ENCODE measurements at regions not wholly inside any gene's neighbourhood (a gene's known extent, or its start where the extent isn't known, plus 50 kb on each side); places are given as distances from the start of the nearest gene placed in this dataset.

DNA sequence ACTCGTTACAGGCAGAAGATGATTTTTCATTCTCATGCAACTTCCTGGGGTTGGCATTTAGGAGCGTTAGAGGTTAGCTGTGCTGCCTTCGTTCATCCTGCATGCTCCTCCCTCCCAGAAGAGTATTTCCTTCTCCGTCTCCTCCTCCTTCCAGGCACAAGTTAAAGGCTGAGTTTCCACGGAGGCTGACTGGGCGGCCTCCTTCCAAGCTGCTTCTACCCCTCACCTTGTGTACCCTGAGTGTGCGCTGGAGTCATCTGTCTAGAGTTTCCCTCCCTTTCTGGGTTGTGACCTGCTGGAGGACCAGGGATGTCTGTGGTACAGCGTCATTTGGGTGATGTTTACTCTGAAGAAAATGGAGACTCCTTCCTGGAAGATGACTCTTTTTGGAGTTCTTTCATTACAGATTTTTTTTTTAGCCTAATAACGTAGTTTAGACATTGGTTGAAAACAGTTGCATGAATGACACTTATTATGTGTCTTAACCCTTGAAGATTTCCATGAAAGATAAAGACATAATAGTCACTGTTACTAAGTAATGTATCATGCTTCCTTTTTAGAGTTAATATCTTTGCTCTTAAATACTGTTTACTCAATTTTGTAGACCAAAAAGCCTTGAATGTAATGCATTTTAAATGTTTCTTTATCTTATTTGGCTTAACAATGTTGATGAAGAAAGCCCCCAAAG is 146.9 kb downstream of the TENT4A start (continued):
- TF ChIP-seq, protein P1, sequence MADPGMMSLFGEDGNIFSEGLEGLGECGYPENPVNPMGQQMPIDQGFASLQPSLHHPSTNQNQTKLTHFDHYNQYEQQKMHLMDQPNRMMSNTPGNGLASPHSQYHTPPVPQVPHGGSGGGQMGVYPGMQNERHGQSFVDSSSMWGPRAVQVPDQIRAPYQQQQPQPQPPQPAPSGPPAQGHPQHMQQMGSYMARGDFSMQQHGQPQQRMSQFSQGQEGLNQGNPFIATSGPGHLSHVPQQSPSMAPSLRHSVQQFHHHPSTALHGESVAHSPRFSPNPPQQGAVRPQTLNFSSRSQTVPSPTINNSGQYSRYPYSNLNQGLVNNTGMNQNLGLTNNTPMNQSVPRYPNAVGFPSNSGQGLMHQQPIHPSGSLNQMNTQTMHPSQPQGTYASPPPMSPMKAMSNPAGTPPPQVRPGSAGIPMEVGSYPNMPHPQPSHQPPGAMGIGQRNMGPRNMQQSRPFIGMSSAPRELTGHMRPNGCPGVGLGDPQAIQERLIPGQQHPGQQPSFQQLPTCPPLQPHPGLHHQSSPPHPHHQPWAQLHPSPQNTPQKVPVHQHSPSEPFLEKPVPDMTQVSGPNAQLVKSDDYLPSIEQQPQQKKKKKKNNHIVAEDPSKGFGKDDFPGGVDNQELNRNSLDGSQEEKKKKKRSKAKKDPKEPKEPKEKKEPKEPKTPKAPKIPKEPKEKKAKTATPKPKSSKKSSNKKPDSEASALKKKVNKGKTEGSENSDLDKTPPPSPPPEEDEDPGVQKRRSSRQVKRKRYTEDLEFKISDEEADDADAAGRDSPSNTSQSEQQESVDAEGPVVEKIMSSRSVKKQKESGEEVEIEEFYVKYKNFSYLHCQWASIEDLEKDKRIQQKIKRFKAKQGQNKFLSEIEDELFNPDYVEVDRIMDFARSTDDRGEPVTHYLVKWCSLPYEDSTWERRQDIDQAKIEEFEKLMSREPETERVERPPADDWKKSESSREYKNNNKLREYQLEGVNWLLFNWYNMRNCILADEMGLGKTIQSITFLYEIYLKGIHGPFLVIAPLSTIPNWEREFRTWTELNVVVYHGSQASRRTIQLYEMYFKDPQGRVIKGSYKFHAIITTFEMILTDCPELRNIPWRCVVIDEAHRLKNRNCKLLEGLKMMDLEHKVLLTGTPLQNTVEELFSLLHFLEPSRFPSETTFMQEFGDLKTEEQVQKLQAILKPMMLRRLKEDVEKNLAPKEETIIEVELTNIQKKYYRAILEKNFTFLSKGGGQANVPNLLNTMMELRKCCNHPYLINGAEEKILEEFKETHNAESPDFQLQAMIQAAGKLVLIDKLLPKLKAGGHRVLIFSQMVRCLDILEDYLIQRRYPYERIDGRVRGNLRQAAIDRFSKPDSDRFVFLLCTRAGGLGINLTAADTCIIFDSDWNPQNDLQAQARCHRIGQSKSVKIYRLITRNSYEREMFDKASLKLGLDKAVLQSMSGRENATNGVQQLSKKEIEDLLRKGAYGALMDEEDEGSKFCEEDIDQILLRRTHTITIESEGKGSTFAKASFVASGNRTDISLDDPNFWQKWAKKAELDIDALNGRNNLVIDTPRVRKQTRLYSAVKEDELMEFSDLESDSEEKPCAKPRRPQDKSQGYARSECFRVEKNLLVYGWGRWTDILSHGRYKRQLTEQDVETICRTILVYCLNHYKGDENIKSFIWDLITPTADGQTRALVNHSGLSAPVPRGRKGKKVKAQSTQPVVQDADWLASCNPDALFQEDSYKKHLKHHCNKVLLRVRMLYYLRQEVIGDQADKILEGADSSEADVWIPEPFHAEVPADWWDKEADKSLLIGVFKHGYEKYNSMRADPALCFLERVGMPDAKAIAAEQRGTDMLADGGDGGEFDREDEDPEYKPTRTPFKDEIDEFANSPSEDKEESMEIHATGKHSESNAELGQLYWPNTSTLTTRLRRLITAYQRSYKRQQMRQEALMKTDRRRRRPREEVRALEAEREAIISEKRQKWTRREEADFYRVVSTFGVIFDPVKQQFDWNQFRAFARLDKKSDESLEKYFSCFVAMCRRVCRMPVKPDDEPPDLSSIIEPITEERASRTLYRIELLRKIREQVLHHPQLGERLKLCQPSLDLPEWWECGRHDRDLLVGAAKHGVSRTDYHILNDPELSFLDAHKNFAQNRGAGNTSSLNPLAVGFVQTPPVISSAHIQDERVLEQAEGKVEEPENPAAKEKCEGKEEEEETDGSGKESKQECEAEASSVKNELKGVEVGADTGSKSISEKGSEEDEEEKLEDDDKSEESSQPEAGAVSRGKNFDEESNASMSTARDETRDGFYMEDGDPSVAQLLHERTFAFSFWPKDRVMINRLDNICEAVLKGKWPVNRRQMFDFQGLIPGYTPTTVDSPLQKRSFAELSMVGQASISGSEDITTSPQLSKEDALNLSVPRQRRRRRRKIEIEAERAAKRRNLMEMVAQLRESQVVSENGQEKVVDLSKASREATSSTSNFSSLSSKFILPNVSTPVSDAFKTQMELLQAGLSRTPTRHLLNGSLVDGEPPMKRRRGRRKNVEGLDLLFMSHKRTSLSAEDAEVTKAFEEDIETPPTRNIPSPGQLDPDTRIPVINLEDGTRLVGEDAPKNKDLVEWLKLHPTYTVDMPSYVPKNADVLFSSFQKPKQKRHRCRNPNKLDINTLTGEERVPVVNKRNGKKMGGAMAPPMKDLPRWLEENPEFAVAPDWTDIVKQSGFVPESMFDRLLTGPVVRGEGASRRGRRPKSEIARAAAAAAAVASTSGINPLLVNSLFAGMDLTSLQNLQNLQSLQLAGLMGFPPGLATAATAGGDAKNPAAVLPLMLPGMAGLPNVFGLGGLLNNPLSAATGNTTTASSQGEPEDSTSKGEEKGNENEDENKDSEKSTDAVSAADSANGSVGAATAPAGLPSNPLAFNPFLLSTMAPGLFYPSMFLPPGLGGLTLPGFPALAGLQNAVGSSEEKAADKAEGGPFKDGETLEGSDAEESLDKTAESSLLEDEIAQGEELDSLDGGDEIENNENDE (IDR thresholded peaks at IDR 0.05; ENCODE audit: insufficient replicate concordance, low read length), result no peak
- TF ChIP-seq HDAC6 (IDR thresholded peaks at IDR 0.05; ENCODE audit: low read depth, low read length) (no peak), SIRT6 (IDR thresholded peaks at IDR 0.05; ENCODE audit: low read length) (no peak), TCF12 (IDR thresholded peaks at IDR 0.05; ENCODE audit: low read depth, low read length) (no peak), CBX5 (IDR thresholded peaks at IDR 0.05; ENCODE audit: low read depth, low read length) (no peak), KDM4A (IDR thresholded peaks at IDR 0.05; ENCODE audit: low read depth, low read length, severe bottlenecking) (no peak), JUND (IDR thresholded peaks at IDR 0.05; ENCODE audit: low read length) (no peak), SUZ12 (IDR thresholded peaks at IDR 0.05; ENCODE audit: low read length) (no peak), EGR1 (IDR thresholded peaks at IDR 0.05; ENCODE audit: borderline replicate concordance, low read depth, low read length) (no peak), MAFK (IDR thresholded peaks at IDR 0.05; ENCODE audit: low read depth, low read length) (no peak), EP300 (IDR thresholded peaks at IDR 0.05; ENCODE audit: borderline replicate concordance in 1 of 2, low read depth in 2 of 2, low read length in 2 of 2) (no peak)

Data from H1 (cell line).